ENCODE measurements at regions not wholly inside any gene's neighbourhood (a gene's known extent, or its start where the extent isn't known, plus 50 kb on each side); places are given as distances from the start of the nearest gene placed in this dataset.

DNA sequence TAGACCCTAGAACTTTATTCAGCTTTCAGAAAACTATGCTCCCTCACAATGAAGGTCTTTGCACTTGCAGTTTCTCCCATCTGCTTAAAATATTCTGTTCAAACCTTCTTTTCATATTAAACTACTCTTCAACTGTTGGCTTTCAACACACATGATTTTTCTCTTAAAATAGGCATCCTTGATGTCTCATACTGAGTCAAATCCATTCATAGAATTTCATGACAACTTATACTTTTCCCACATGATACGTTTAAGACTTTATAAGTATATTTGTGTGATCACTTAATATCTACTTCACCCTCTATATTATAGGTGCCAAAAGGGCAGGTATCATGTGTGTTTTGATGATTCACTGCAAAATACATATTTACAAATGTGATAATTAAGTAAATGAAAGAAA is 412.5 kb downstream of the MMUT start:
- WGBS: 85% methylated on average over 1 of the region's 1 CpG

GRCh38 chr6:49038294-49038822 is 424.7 kb downstream of the MMUT start:
- intact Hi-C loops (cut with DNase I): no loop called here
- no peak overlapping the region for H3K27ac ChIP-seq (replicated peaks in 1 of 4)
- H3K36me3 ChIP-seq: no peaks in the 10 kb centered on the region
- TF ChIP-seq, protein P1, sequence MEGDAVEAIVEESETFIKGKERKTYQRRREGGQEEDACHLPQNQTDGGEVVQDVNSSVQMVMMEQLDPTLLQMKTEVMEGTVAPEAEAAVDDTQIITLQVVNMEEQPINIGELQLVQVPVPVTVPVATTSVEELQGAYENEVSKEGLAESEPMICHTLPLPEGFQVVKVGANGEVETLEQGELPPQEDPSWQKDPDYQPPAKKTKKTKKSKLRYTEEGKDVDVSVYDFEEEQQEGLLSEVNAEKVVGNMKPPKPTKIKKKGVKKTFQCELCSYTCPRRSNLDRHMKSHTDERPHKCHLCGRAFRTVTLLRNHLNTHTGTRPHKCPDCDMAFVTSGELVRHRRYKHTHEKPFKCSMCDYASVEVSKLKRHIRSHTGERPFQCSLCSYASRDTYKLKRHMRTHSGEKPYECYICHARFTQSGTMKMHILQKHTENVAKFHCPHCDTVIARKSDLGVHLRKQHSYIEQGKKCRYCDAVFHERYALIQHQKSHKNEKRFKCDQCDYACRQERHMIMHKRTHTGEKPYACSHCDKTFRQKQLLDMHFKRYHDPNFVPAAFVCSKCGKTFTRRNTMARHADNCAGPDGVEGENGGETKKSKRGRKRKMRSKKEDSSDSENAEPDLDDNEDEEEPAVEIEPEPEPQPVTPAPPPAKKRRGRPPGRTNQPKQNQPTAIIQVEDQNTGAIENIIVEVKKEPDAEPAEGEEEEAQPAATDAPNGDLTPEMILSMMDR (IDR thresholded peaks at IDR 0.05): no peak
- TF ChIP-seq POLR2A (IDR thresholded peaks at IDR 0.05; ENCODE audit: low read depth) (no peak), EP300 (IDR thresholded peaks at IDR 0.05) (no peak), POLR2AphosphoS5 (IDR thresholded peaks at IDR 0.05) (no peak)
- no peaks in the 10 kb centered on the region for H3K4me1 ChIP-seq
- no peaks in the 10 kb centered on the region for H3K27me3 ChIP-seq
- no peak for DNase-seq (ENCODE audit: extremely low spot score)
- H3K4me3 ChIP-seq: no peak overlapping the region
- no peaks in the 10 kb centered on the region for H3K9me3 ChIP-seq
- 69% methylated on average over 2 of the region's 2 CpGs for WGBS

More for the DNA sequence above, 412.5 kb downstream of the MMUT start:
- Histone ChIP-seq H3K27me3 (no peaks in the 10 kb centered on the region), H3K4me1 (no peaks in the 10 kb centered on the region), H3K27ac (replicated peaks in 1 of 4) (no peak overlapping the region), H3K9me3 (no peaks in the 10 kb centered on the region), H3K4me3 (no peak overlapping the region), H3K36me3 (no peaks in the 10 kb centered on the region)
- TF ChIP-seq POLR2A (IDR thresholded peaks at IDR 0.05; ENCODE audit: low read depth): no peak
- TF ChIP-seq POLR2AphosphoS5 (IDR thresholded peaks at IDR 0.05): no peak
- TF ChIP-seq, protein P1 (IDR thresholded peaks at IDR 0.05): no peak
- no peak for TF ChIP-seq EP300 (IDR thresholded peaks at IDR 0.05)
- intact Hi-C loops (cut with DNase I): no loop called here
- DNase-seq (ENCODE audit: extremely low spot score): no peak

GRCh38 chr6:49030251-49031020 is 432.6 kb downstream of the MMUT start:
- Histone ChIP-seq H3K36me3 (no peaks in the 10 kb centered on the region), H3K4me1 (no peaks in the 10 kb centered on the region), H3K27me3 (no peaks in the 10 kb centered on the region), H3K27ac (replicated peaks in 1 of 4) (no peak overlapping the region), H3K4me3 (no peak overlapping the region), H3K9me3 (peaks cover 0 to 5% (median under 1%) of the 10 kb centered on the region in 4 donors)
- 71% methylated on average over 1 of the region's 1 CpG for WGBS
- intact Hi-C loops (cut with DNase I): no loop called here
- TF ChIP-seq POLR2A (IDR thresholded peaks at IDR 0.05; ENCODE audit: low read depth) (no peak), POLR2AphosphoS5 (IDR thresholded peaks at IDR 0.05) (no peak), EP300 (IDR thresholded peaks at IDR 0.05) (no peak)
- TF ChIP-seq, protein P1 (IDR thresholded peaks at IDR 0.05): no peak
- no peak for DNase-seq (ENCODE audit: extremely low spot score)

DNA sequence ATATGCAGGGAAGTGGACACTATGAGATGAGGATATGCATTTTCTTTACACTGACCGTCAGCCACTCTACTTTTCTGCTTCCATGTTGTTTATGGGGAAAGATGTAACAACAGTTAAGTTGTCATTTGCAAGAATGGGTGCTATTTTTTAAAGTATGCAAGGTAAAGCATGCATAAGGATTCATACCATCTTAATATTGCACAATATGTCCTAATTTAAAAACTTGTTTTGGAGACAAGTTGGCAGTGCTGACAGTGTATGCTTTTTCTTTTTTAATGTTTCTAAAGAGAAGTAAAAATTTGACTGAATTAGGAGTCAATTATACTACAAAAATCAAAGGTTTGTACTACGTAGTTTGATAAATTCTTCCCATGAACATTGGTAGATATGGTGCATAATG is 435.4 kb downstream of the MMUT start:
- Histone ChIP-seq H3K4me1 (no peaks in the 10 kb centered on the region), H3K9me3 (peaks cover 0 to 8% (median 2%) of the 10 kb centered on the region in 4 donors), H3K27me3 (no peaks in the 10 kb centered on the region), H3K4me3 (no peak overlapping the region), H3K36me3 (no peaks in the 10 kb centered on the region), H3K27ac (replicated peaks in 1 of 4) (no peak overlapping the region)
- WGBS: 86% methylated on average over 2 of the region's 2 CpGs
- DNase-seq (ENCODE audit: extremely low spot score): no peak
- intact Hi-C loops (cut with DNase I): no loop called here
- TF ChIP-seq EP300 (IDR thresholded peaks at IDR 0.05) (no peak), POLR2AphosphoS5 (IDR thresholded peaks at IDR 0.05) (no peak), POLR2A (IDR thresholded peaks at IDR 0.05; ENCODE audit: low read depth) (no peak)
- TF ChIP-seq, protein P1 (IDR thresholded peaks at IDR 0.05): no peak

Measured in esophagus muscularis mucosa (tissue), 4 donors.